A673 (cell line): ENCODE measurements at regions not wholly inside any gene's neighbourhood (a gene's known extent, or its start where the extent isn't known, plus 50 kb on each side); places are given as distances from the start of the nearest gene placed in this dataset.

Experiments used
- EZH2 ChIP-seq: fragments of 200-600 bp; sonication (generic); IDR thresholded peaks from 2 replicates; pipeline ENCODE4 v1.6.1; 2017; ENCODE audit warnings: borderline replicate concordance, low read depth, mild to moderate bottlenecking, mixed read lengths, antibody characterized with exemption, low read length; ENCODE audit not compliant: poor library complexity, severe bottlenecking
- TF ChIP-seq, protein P1 (sequence below): fragments of 300-800, 200-600 bp; sonication (generic); conservative IDR thresholded peaks from 2 replicates; pipeline ENCODE4 v1.5.1; 2017; ENCODE audit warnings: low read depth, mild to moderate bottlenecking, antibody characterized with exemption, low read length, moderate library complexity, mixed read lengths

DNA sequence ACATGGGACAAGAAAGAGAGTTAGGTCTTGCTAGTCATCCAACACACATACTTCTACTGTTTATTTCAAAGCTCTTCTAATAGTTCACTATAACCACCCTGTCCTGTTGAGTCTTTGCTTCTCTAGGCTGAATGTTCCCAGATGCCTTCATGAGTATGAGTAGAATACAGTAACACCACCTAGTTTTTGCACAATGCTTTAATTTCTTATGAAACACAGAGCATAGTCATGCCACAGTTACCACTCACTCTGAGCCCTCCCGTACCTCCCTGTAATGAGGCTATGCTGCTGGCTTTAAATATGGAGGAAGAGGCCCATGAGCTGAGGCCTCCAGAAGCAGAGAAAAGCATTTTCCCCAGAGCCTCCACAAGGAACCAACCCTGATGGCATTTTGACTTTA lies 75.0 kb upstream of the SLC1A3 start:
- TF ChIP-seq, protein P1, sequence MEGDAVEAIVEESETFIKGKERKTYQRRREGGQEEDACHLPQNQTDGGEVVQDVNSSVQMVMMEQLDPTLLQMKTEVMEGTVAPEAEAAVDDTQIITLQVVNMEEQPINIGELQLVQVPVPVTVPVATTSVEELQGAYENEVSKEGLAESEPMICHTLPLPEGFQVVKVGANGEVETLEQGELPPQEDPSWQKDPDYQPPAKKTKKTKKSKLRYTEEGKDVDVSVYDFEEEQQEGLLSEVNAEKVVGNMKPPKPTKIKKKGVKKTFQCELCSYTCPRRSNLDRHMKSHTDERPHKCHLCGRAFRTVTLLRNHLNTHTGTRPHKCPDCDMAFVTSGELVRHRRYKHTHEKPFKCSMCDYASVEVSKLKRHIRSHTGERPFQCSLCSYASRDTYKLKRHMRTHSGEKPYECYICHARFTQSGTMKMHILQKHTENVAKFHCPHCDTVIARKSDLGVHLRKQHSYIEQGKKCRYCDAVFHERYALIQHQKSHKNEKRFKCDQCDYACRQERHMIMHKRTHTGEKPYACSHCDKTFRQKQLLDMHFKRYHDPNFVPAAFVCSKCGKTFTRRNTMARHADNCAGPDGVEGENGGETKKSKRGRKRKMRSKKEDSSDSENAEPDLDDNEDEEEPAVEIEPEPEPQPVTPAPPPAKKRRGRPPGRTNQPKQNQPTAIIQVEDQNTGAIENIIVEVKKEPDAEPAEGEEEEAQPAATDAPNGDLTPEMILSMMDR: no peak
- no peak for TF ChIP-seq EZH2
